ENCODE measurements at regions not wholly inside any gene's neighbourhood (a gene's known extent, or its start where the extent isn't known, plus 50 kb on each side); places are given as distances from the start of the nearest gene placed in this dataset.

GRCh38 chr12:34406228-34406995 lies 384.1 kb downstream of the ALG10 start:
- Histone ChIP-seq H2BK120ac (ENCODE audit: low read depth, low read length, poor library complexity, severe bottlenecking) (no peak overlapping the region), H2AK5ac (ENCODE audit: insufficient read length, low read length) (no peak overlapping the region), H4K5ac (ENCODE audit: insufficient read length, low read depth, low read length) (no peak overlapping the region), H3K4me2 (ENCODE audit: insufficient read depth, insufficient read length, low read length) (no peak overlapping the region), H3K9me3 (ENCODE audit: control insufficient read depth, low read depth, low read length) (peaks cover 89% of the 10 kb centered on the region), H3K23ac (ENCODE audit: insufficient read length, low read depth, low read length) (no peak overlapping the region), H3K18ac (ENCODE audit: insufficient read length, low read depth, low read length) (no peak overlapping the region), H3K14ac (ENCODE audit: insufficient read depth, low read length) (no peak overlapping the region), H4K20me1 (ENCODE audit: control insufficient read depth, insufficient read depth, insufficient read length) (no peaks in the 10 kb centered on the region), H3K23me2 (ENCODE audit: insufficient read length, low read depth, low read length, poor library complexity, severe bottlenecking) (no peaks in the 10 kb centered on the region), H3K79me1 (ENCODE audit: insufficient read depth, low read depth, low read length, poor library complexity, severe bottlenecking) (no peaks in the 10 kb centered on the region), H3K4me1 (ENCODE audit: insufficient read depth, low read length) (no peaks in the 10 kb centered on the region), H3K27me3 (ENCODE audit: insufficient read depth, low read length) (no peaks in the 10 kb centered on the region), H2BK5ac (ENCODE audit: insufficient read length, low read length) (no peak overlapping the region), H3K79me2 (ENCODE audit: insufficient read depth, low read length) (no peaks in the 10 kb centered on the region), H2BK12ac (ENCODE audit: insufficient read length, low read depth, low read length) (no peak overlapping the region), H4K8ac (replicated peaks; ENCODE audit: insufficient read length, low read depth, low read length) (no peak overlapping the region), H2BK20ac (ENCODE audit: low read depth, low read length, poor library complexity, severe bottlenecking) (no peak overlapping the region), H3T11ph (ENCODE audit: low read length) (no peak overlapping the region), H3K56ac (ENCODE audit: insufficient read length, low read depth, low read length) (no peak overlapping the region), H3K9ac (ENCODE audit: extremely low read depth, insufficient read length, low read length) (no peak overlapping the region), H3K4ac (ENCODE audit: low read depth, low read length) (no peak overlapping the region), H2BK15ac (ENCODE audit: low read depth, low read length) (no peak overlapping the region), H4K91ac (ENCODE audit: insufficient read length, low read depth, low read length) (no peak overlapping the region), H3K27ac (ENCODE audit: insufficient read length, low read depth, low read length) (no peak overlapping the region), H2AFZ (ENCODE audit: low read length) (no peak overlapping the region)
- no peak for TF ChIP-seq CTCF (conservative IDR thresholded peaks at IDR 0.05)
- H3K27ac Mint-ChIP-seq: no peak overlapping the region
- H3K4me3 Mint-ChIP-seq: no peak overlapping the region
- DNase-seq: peak; percentile 5
- peaks cover 94 to 98% of the 10 kb centered on the region in 2 experiments for H3K9me3 Mint-ChIP-seq
- peaks cover 11 to 31% (median 13%) of the 10 kb centered on the region in 3 experiments; a peak in 5 of 7 replicates for H3K36me3 Mint-ChIP-seq (ENCODE audit: insufficient read depth in 1 of 3, low read depth in 3 of 3)
- no CpG with 5 or more reads among the region's 18 CpGs for WGBS (ENCODE audit: extremely low coverage, insufficient read length, low lambda C conversion rate)
- no peaks in the 10 kb centered on the region; the same call in 1 of the 2 replicates for H3K27me3 Mint-ChIP-seq (ENCODE audit: low read depth)
- H3K4me1 Mint-ChIP-seq: no peaks in the 10 kb centered on the region

Data from H9 (cell line).